ENCODE measurements at regions not wholly inside any gene's neighbourhood (a gene's known extent, or its start where the extent isn't known, plus 50 kb on each side); places are given as distances from the start of the nearest gene placed in this dataset.
"Not testable (repeated sequence)": the region's sequence is repeated elsewhere in the genome, so short reads cannot be mapped to it uniquely, and the experiment has no call there.

- Histone ChIP-seq H3K79me2 (ENCODE audit: low read depth) (no peaks in the 10 kb centered on the region), H3K27ac (no peak overlapping the region), H3K4me3 (no peak overlapping the region), H3K9me3 (ENCODE audit: low read depth) (no peaks in the 10 kb centered on the region), H4K20me1 (ENCODE audit: low read depth) (no peaks in the 10 kb centered on the region), H3K4me1 (no peaks in the 10 kb centered on the region), H2AFZ (replicated peaks) (no peak overlapping the region), H3K9ac (no peak overlapping the region), H3F3A (ENCODE audit: low read depth) (no peaks in the 10 kb centered on the region), H3K27me3 (no peaks in the 10 kb centered on the region), H3K4me2 (no peak overlapping the region), H3K36me3 (no peaks in the 10 kb centered on the region)
- DNase-seq (ENCODE audit: low spot score): no peak
- Mint-ChIP-seq H3K4me1 (peaks cover 7% of the 10 kb centered on the region), H3K9me3 (peaks cover 4% of the 10 kb centered on the region), H3K4me3 (no peak overlapping the region), H3K36me3 (no peaks in the 10 kb centered on the region), H3K27me3 (ENCODE audit: insufficient read depth, low read depth) (peaks cover 2% of the 10 kb centered on the region), H3K27ac (no peak overlapping the region)
- no peak for TF ChIP-seq EZH2phosphoT487 (IDR thresholded peaks at IDR 0.05)
- TF ChIP-seq EZH2 (IDR thresholded peaks at IDR 0.05): no peak
- TF ChIP-seq CTCF (IDR thresholded peaks at IDR 0.05): no peak
These were observed 170.5 kb downstream of the SEPTIN7 start for GRCh38 chr7:35971133-35971891.

- H3K4me1 ChIP-seq: peaks cover 12% of the 10 kb centered on the region
- H3K9me3 ChIP-seq (ENCODE audit: low read depth): no peaks in the 10 kb centered on the region
- Mint-ChIP-seq H3K27me3 (ENCODE audit: insufficient read depth, low read depth) (peaks cover 5% of the 10 kb centered on the region), H3K36me3 (no peaks in the 10 kb centered on the region), H3K9me3 (peaks cover 4% of the 10 kb centered on the region), H3K27ac (no peak overlapping the region), H3K4me1 (peaks cover 25% of the 10 kb centered on the region), H3K4me3 (no peak overlapping the region)
- H3K9ac ChIP-seq: no peak overlapping the region
- H4K20me1 ChIP-seq (ENCODE audit: low read depth): no peaks in the 10 kb centered on the region
- no peaks in the 10 kb centered on the region for H3K79me2 ChIP-seq (ENCODE audit: low read depth)
- no peaks in the 10 kb centered on the region for H3K27me3 ChIP-seq
- TF ChIP-seq CTCF (IDR thresholded peaks at IDR 0.05): peak; percentile 86
- no peak for TF ChIP-seq EZH2 (IDR thresholded peaks at IDR 0.05)
- peak; percentile 80 for DNase-seq (ENCODE audit: low spot score)
- H3K36me3 ChIP-seq: no peaks in the 10 kb centered on the region
- H2AFZ ChIP-seq (replicated peaks): no peak overlapping the region
- no peak overlapping the region for H3K4me2 ChIP-seq
- H3K27ac ChIP-seq: no peak overlapping the region
- H3F3A ChIP-seq (ENCODE audit: low read depth): no peaks in the 10 kb centered on the region
- no peak overlapping the region for H3K4me3 ChIP-seq
These were observed 175.1 kb downstream of the SEPTIN7 start for GRCh38 chr7:35975851-35976454.

- H3K27ac ChIP-seq; DNase-seq (ENCODE audit: low spot score); H3K36me3 ChIP-seq; H3K9ac ChIP-seq; H3K9me3 Mint-ChIP-seq; H4K20me1 ChIP-seq (ENCODE audit: low read depth); H3K79me2 ChIP-seq (ENCODE audit: low read depth); H3K36me3 Mint-ChIP-seq; H3K27me3 ChIP-seq; H3K27me3 Mint-ChIP-seq (ENCODE audit: insufficient read depth, low read depth); H3K4me2 ChIP-seq; H3K9me3 ChIP-seq (ENCODE audit: low read depth); H3K4me3 Mint-ChIP-seq; H3K27ac Mint-ChIP-seq; H3K4me3 ChIP-seq; H3F3A ChIP-seq (ENCODE audit: low read depth): not testable (repeated sequence)
- peak overlapping the region; percentile 14 for H2AFZ ChIP-seq (replicated peaks)
- peaks cover 12% of the 10 kb centered on the region for H3K4me1 ChIP-seq
- H3K4me1 Mint-ChIP-seq: peaks cover 25% of the 10 kb centered on the region
These were observed 174.0 kb upstream of the EEPD1 start for GRCh38 chr7:35978816-35979640.

Measured in neural progenitor cell (in vitro differentiated cells).